Peyer's patch (tissue), 4 donors: ENCODE measurements at regions not wholly inside any gene's neighbourhood (a gene's known extent, or its start where the extent isn't known, plus 50 kb on each side); places are given as distances from the start of the nearest gene placed in this dataset.

ENCODE experiments used
- DNase-seq, 3 donors: peaks; one replicate each; pipeline ENCODE4 v3.0.0-alpha.2; 2017 to 2019
- H3K27ac ChIP-seq, 4 donors: fragments of 200-600 bp; sonication (generic); one replicate each; pipeline ENCODE4 v1.5.1; 2016 to 2019
- H3K27me3 ChIP-seq, 2 donors: fragments of 200-600 bp; sonication (generic); one replicate each; pipeline ENCODE4 v1.5.1; 2019
- H3K36me3 ChIP-seq, 3 donors: fragments of 200-600 bp; sonication (generic); one replicate each; pipeline ENCODE4 v1.5.1; 2016 to 2019
- H3K4me1 ChIP-seq, 4 donors: fragments of 200-600 bp; sonication (generic); one replicate each; pipeline ENCODE4 v1.5.1; 2016 to 2019
- H3K4me3 ChIP-seq, 4 donors: fragments of 200-600 bp; sonication (generic); 1 replicate in 3 of 4; 2 replicates in 1 of 4; pipeline ENCODE4 v1.5.1; 2016 to 2019; ENCODE audit warnings: mild to moderate bottlenecking in 1 of 4
- H3K9me3 ChIP-seq, 4 donors: fragments of 200-600 bp; sonication (generic); one replicate each; pipeline ENCODE4 v1.5.1; 2016 to 2019; ENCODE audit warnings: mild to moderate bottlenecking in 1 of 4
- POLR2A ChIP-seq, 2 donors: fragments of 450-650 bp; IDR thresholded peaks; one replicate each; pipeline ENCODE4 v1.5.1; 2017; ENCODE audit warnings: antibody characterized with exemption in 2 of 2, mild to moderate bottlenecking in 2 of 2, moderate library complexity in 2 of 2
- TF ChIP-seq, protein P1 (sequence below), 6 experiments: fragments of 450-650 bp in 4 of 6; fragments of 200-600 bp in 2 of 6; sonication (generic) in 1 of 6; IDR thresholded peaks; one replicate each; pipeline ENCODE4 v1.5.1; 2017 to 2019; ENCODE audit warnings: antibody characterized with exemption in 6 of 6, mild to moderate bottlenecking in 3 of 6, moderate library complexity in 1 of 6

DNA sequence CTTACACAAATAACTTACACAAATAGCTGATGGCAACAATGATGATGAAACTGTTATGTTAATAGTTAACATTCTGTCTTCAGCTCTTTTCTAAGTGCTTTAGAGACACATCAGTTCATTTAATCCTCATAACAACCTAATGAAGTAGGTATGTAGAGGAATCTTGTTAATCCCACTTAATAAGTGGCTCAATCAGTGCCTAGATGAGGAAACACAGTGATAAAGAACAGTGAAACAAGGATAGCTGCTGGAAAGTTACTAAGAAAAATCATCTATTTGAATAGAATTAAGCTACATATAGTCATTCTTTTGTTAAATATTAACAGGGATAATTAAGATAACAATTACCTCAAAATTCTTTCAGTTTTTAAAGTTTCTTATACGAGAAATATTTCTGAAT lies 487.6 kb downstream of the ARL4A start:
- no peaks in the 10 kb centered on the region for H3K27me3 ChIP-seq
- H3K4me1 ChIP-seq = peaks cover 0 to 5% (median 0%) of the 10 kb centered on the region in 4 donors
- no peak overlapping the region for H3K27ac ChIP-seq
- no peaks in the 10 kb centered on the region for H3K9me3 ChIP-seq
- no peaks in the 10 kb centered on the region for H3K36me3 ChIP-seq
- DNase-seq = no peak
- H3K4me3 ChIP-seq = no peak overlapping the region
- TF ChIP-seq, protein P1, sequence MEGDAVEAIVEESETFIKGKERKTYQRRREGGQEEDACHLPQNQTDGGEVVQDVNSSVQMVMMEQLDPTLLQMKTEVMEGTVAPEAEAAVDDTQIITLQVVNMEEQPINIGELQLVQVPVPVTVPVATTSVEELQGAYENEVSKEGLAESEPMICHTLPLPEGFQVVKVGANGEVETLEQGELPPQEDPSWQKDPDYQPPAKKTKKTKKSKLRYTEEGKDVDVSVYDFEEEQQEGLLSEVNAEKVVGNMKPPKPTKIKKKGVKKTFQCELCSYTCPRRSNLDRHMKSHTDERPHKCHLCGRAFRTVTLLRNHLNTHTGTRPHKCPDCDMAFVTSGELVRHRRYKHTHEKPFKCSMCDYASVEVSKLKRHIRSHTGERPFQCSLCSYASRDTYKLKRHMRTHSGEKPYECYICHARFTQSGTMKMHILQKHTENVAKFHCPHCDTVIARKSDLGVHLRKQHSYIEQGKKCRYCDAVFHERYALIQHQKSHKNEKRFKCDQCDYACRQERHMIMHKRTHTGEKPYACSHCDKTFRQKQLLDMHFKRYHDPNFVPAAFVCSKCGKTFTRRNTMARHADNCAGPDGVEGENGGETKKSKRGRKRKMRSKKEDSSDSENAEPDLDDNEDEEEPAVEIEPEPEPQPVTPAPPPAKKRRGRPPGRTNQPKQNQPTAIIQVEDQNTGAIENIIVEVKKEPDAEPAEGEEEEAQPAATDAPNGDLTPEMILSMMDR (IDR thresholded peaks at IDR 0.05) = no peak
- TF ChIP-seq POLR2A (IDR thresholded peaks at IDR 0.05) = no peak

DNA sequence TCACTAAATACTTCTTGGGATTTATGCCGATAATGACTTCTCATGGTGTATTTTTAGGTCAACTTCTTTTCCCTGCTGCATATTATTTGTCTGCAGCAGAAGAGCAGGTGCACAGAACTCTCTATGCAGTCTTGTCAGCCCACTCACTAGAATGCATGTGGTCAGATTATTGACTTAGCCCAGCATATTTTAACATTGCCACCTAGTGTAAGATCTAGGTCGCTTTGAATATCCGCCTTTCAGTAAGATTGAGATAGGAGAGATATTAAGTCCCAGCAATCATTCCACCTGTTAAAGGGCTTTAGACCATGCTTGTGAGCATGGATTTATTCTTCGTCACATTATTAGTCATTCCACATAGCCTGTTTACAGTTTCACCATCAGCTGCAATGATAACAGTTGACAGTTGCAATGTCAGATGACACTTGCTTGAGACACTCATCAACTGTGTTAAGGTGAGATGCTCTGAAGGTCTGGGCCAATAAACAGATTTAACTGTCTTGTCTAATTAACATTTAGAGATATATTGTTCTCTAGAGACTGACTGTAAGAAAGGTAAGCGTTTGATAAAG lies 491.7 kb downstream of the ARL4A start:
- no peak for DNase-seq
- no peaks in the 10 kb centered on the region for H3K36me3 ChIP-seq
- TF ChIP-seq, protein P1 (IDR thresholded peaks at IDR 0.05) = peak in 3 of 6 experiments; percentile 20 to 33 (median 28)
- no peak for TF ChIP-seq POLR2A (IDR thresholded peaks at IDR 0.05)
- no peaks in the 10 kb centered on the region for H3K27me3 ChIP-seq
- H3K4me1 ChIP-seq = peaks cover 0 to 5% (median 0%) of the 10 kb centered on the region in 4 donors
- no peaks in the 10 kb centered on the region for H3K9me3 ChIP-seq
- no peak overlapping the region for H3K27ac ChIP-seq
- no peak overlapping the region for H3K4me3 ChIP-seq

DNA sequence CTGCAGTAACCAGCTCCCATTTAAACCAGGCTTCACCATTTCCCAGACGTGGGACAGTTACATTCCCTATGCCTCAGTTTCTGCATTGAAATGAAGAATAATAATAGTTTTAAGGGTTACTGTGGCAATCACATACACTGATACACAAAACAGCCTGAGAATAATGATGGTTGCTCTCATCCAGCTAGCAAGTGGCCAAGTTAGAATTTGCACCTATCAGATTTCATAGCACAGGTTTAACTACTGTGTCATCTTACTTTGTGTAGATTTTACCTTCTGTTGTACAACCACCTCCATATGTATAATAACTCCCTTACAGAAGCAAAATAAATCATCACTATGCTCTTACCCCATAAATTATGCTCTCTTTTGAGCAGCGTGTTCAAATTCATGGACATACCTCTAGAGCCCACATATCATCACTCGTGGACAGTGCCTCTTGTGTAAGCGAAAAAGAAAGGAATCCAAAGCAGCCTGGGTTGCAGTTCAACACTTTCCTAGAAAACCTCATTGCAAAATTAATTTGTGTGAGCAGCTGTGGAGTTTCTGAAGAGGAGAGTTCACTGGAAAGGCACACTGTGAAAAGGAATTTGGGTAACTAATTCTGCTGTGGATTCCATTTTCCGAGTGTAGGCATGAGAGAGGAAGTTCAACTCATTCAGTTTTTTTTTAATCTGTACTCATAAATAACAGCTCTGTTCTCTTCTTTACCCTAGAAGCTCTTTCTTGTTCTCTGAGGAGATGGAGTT lies 492.5 kb downstream of the ARL4A start:
- no peaks in the 10 kb centered on the region for H3K36me3 ChIP-seq
- H3K4me3 ChIP-seq = no peak overlapping the region
- no peak overlapping the region for H3K27ac ChIP-seq
- TF ChIP-seq, protein P1 (IDR thresholded peaks at IDR 0.05) = no peak
- no peak for TF ChIP-seq POLR2A (IDR thresholded peaks at IDR 0.05)
- no peak for DNase-seq
- H3K4me1 ChIP-seq = peaks cover 0 to 5% (median 0%) of the 10 kb centered on the region in 4 donors
- H3K9me3 ChIP-seq = no peaks in the 10 kb centered on the region
- no peaks in the 10 kb centered on the region for H3K27me3 ChIP-seq

DNA sequence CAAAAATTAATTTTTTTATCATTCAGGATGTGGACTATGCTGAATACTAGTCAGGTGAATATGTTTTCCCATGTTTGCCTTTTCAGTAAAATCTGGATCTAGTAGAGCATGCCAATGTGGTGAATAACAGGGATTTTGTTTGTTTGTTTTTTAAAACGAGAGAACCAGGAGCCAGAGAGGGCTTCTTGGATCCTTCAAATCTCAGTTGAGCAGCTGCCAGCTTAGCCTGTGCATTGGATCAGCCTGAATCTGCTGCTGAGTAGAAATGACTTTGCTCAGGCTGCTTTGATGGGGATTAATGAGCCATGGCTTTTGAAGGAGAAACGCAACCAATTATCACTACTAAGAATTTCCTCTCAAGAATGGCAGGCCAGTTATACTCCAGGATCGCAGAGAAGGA lies 493.8 kb downstream of the ARL4A start:
- Histone ChIP-seq H3K27me3 (no peaks in the 10 kb centered on the region), H3K27ac (no peak overlapping the region), H3K4me1 (no peaks in the 10 kb centered on the region), H3K36me3 (no peaks in the 10 kb centered on the region), H3K4me3 (no peak overlapping the region), H3K9me3 (no peaks in the 10 kb centered on the region)
- DNase-seq = no peak
- TF ChIP-seq, protein P1 (IDR thresholded peaks at IDR 0.05) = no peak
- no peak for TF ChIP-seq POLR2A (IDR thresholded peaks at IDR 0.05)

DNA sequence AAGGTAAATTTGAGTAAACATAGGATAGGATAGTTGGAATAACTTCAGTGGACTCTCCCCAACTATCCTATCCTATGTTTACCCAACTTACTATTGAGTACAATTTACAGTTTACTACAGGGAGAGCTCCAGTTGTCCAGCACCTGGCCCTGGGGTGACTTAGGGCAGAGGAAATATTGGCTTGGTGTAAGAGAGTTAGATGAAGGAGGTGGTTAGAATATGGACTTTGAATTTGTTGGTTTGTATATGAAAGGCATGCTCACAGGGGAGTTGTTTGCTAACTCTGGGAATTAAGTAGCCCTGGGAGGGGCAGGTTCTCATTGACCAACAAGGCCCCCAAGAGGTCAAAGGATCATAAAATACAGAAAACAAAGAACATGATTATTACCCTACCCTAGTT lies 497.7 kb downstream of the ARL4A start:
- Histone ChIP-seq H3K27ac (no peak overlapping the region), H3K9me3 (no peaks in the 10 kb centered on the region), H3K4me3 (no peak overlapping the region), H3K36me3 (no peaks in the 10 kb centered on the region), H3K27me3 (no peaks in the 10 kb centered on the region), H3K4me1 (no peaks in the 10 kb centered on the region)
- TF ChIP-seq, protein P1 (IDR thresholded peaks at IDR 0.05) = no peak
- no peak for TF ChIP-seq POLR2A (IDR thresholded peaks at IDR 0.05)
- DNase-seq = no peak
